HEK293 (cell line): ENCODE measurements at regions not wholly inside any gene's neighbourhood (a gene's known extent, or its start where the extent isn't known, plus 50 kb on each side); places are given as distances from the start of the nearest gene placed in this dataset.

Source experiments
- CTCF ChIA-PET: fragments of 350-600 bp; formaldehyde crosslinking; extraction: SDS; loops from one replicate; lab custom pipeline; 2021; ENCODE audit warnings: antibody characterized with exemption; lab: Yijun Ruan, JAX
- POLR2A ChIA-PET: fragments of 300-600 bp; formaldehyde crosslinking; extraction: SDS; loops from one replicate; lab custom pipeline; 2020; ENCODE audit warnings: antibody characterized with exemption, inconsistent platforms; lab: Yijun Ruan, JAX
- H3K27ac ChIP-seq: fragments of 200-500 bp; sonication (Bioruptor generic); 2 replicates; pipeline ENCODE4 v1.5.1; 2014; ENCODE audit warnings: low read depth, low read length, control low read depth, inconsistent platforms; ENCODE audit errors: extremely low read depth
- H3K36me3 ChIP-seq, 2 experiments: fragments of 200-500 bp in 1 of 2; sonication (Bioruptor generic) in 1 of 2; 1 replicate in 1 of 2; 2 replicates in 1 of 2; pipeline ENCODE4 v1.5.1; 2014 to 2017; ENCODE audit warnings: inconsistent platforms in 2 of 2, low read length in 2 of 2; ENCODE audit not compliant: control insufficient read depth in 2 of 2, insufficient read depth in 1 of 2
- H3K4me1 ChIP-seq: fragments of 200-500 bp; sonication (Bioruptor generic); 2 replicates; pipeline ENCODE4 v1.5.1; 2014; ENCODE audit warnings: mild to moderate bottlenecking, low read length, inconsistent platforms; ENCODE audit not compliant: control insufficient read depth, insufficient read depth
- H3K4me3 ChIP-seq: 2 replicates; pipeline ENCODE4 v1.5.1; 2011; ENCODE audit warnings: low read depth, mild to moderate bottlenecking, control low read depth, low read length, moderate library complexity
- H3K9me3 ChIP-seq: fragments of 200-500 bp; sonication (Bioruptor generic); 2 replicates; pipeline ENCODE4 v1.5.1; 2014; ENCODE audit warnings: low read depth, low read length, inconsistent platforms; ENCODE audit not compliant: control insufficient read depth, insufficient read depth
- GLIS2 ChIP-seq: fragments of 450-650 bp; formaldehyde crosslinking; IDR thresholded peaks from 2 replicates; pipeline ENCODE4 v1.5.1; 2016; ENCODE audit warnings: missing biosample characterization, missing genetic modification characterization
- KLF1 ChIP-seq: fragments of 450-650 bp; formaldehyde crosslinking; IDR thresholded peaks from 2 replicates; pipeline ENCODE4 v1.5.1; 2016; ENCODE audit warnings: missing biosample characterization, missing genetic modification characterization
- RBAK ChIP-seq: fragments of 450-650 bp; formaldehyde crosslinking; IDR thresholded peaks from 2 replicates; pipeline ENCODE4 v1.5.1; 2016; ENCODE audit warnings: missing biosample characterization, missing genetic modification characterization
- YY2 ChIP-seq: fragments of 450-650 bp; formaldehyde crosslinking; IDR thresholded peaks from 2 replicates; pipeline ENCODE4 v1.5.1; 2016; ENCODE audit warnings: missing biosample characterization, missing genetic modification characterization
- ZFP37 ChIP-seq: fragments of 450-650 bp; formaldehyde crosslinking; IDR thresholded peaks from 2 replicates; pipeline ENCODE4 v1.5.1; 2016; ENCODE audit warnings: missing biosample characterization, missing genetic modification characterization
- ZNF157 ChIP-seq: fragments of 450-650 bp; formaldehyde crosslinking; IDR thresholded peaks from 2 replicates; pipeline ENCODE4 v1.5.1; 2016; ENCODE audit warnings: missing biosample characterization, missing genetic modification characterization
- ZNF341 ChIP-seq: fragments of 450-650 bp; formaldehyde crosslinking; IDR thresholded peaks from 2 replicates; pipeline ENCODE4; 2016; ENCODE audit warnings: low read depth, missing biosample characterization, missing genetic modification characterization
- ZNF366 ChIP-seq: fragments of 450-650 bp; formaldehyde crosslinking; conservative IDR thresholded peaks from 2 replicates; pipeline ENCODE4 v1.5.1; 2016; ENCODE audit warnings: missing biosample characterization, missing genetic modification characterization
- ZNF391 ChIP-seq: fragments of 450-650 bp; formaldehyde crosslinking; IDR thresholded peaks from 2 replicates; pipeline ENCODE4 v1.5.1; 2016; ENCODE audit warnings: low read depth, missing biosample characterization, missing genetic modification characterization, borderline replicate concordance
- ZNF510 ChIP-seq: fragments of 450-650 bp; formaldehyde crosslinking; IDR thresholded peaks from 2 replicates; pipeline ENCODE4 v1.5.1; 2018; ENCODE audit warnings: mild to moderate bottlenecking, missing genetic modification characterization, missing biosample characterization; ENCODE audit not compliant: insufficient replicate concordance
- TF ChIP-seq, protein P1 (sequence below): fragments of 450-650 bp; formaldehyde crosslinking; IDR thresholded peaks from 2 replicates; pipeline ENCODE4 v1.5.1; 2016; ENCODE audit warnings: missing biosample characterization, missing genetic modification characterization
- TF ChIP-seq, protein P2 (sequence below): fragments of 450-650 bp; formaldehyde crosslinking; IDR thresholded peaks from 2 replicates; pipeline ENCODE4 v1.5.1; 2017; ENCODE audit warnings: missing biosample characterization, missing genetic modification characterization
- TF ChIP-seq, protein P3 (sequence below): fragments of 450-650 bp; formaldehyde crosslinking; IDR thresholded peaks from 2 replicates; pipeline ENCODE4 v1.5.1; 2016; ENCODE audit warnings: missing biosample characterization, missing genetic modification characterization, low read depth

DNA sequence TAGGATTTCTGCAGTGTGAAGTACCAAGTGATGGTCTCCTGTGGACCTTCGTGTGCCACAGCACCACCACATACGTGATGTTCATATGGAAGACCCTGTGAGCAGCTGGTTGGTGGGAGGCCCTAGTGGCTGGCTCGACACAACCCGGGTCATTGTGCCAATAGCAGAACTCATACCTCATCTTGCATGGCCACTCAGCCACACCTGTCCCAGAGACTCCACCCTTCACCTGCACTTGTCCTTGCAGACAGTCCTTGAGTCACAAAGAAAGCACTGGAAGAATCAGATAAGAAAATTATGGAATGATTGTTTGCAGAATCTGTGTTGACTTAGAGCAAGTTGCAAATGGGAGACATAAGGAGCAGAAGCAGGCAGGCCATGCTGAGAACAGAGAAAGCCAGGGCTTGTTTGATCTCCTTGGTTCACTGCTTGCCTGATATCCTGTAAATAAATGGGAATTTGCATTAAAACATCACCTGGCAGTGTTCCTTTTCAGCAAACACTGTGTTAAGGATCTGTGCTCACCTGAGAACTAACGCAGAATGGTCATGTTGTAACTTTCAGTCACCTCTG is 307.7 kb downstream of the SIPA1L2 start (continued):
- TF ChIP-seq ZNF391 (no peak), KLF1 (no peak), ZNF366 (tag by site-specific recombination) (no peak)

DNA sequence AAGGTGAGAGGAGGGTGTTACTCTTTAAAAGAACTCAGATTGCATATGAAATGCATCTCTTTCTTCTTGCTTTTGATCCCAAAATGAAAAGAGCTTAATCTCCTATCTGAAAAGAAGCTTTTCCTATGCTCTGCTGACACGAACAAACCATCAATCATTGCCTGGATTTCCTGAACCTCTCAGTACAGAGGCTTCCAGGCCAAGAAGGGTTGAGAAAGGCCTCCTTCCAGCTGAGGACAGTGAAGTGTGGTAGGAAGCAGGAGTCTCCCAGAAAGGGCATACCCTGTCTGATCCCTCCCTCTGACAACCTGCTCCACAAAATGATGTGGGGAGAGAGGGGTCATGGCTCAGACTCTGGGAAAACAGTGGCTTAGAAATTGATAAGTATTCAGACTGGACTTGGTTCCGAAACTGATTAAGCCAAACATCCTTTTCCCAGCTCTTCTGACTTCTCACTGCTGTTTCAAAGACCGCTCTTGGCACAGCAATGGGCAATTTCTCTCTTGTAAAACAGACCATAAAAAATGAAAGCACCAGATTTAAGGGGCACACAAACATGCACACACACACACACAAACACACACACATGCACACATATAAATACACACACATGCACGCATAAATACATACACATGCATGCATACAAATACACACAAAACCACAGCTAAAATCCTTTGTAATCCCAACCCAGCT is 310.3 kb downstream of the SIPA1L2 start:
- CTCF ChIA-PET: interaction anchor here (0.6 kb wide), 1 partner anchor 1206 kb away, joined by 3 read pairs; no protein-coding TSS in a partner anchor

DNA sequence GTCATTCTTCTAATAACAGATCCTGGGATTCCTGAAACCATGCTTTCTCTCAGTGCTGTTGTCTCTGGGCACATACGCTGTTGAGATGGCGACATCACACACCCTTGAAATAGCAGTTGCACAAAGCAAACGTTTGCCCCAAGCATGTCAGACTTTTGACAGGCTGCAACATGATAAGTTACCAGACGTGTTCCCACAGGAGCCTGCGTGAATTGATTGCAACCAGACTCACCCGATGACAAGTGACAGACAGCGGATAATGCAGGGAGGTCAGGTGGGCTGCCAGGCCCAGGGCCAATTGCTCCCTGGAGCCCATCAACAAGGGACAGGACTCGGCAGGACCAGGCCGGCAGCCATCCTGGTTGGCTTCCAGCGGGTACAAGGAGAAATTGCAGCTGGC is 310.9 kb downstream of the SIPA1L2 start:
- ChIA-PET POLR2A (no interaction called here), CTCF (no interaction called here)
- Histone ChIP-seq H3K4me1 (peaks cover 7% of the 10 kb centered on the region; the same call in 1 of the 2 replicates), H3K27ac (no peak overlapping the region), H3K36me3 (no peaks in the 10 kb centered on the region), H3K4me3 (no peak overlapping the region), H3K9me3 (no peaks in the 10 kb centered on the region)
- TF ChIP-seq ZFP37: no peak
- TF ChIP-seq, all 188 proteins: peak for 0

More for the DNA sequence above, 310.3 kb downstream of the SIPA1L2 start:
- no peaks in the 10 kb centered on the region for H3K9me3 ChIP-seq
- H3K27ac ChIP-seq: no peak overlapping the region
- no peaks in the 10 kb centered on the region for H3K36me3 ChIP-seq
- H3K4me1 ChIP-seq: peaks cover 7% of the 10 kb centered on the region; the same call in 1 of the 2 replicates
- no peak overlapping the region for H3K4me3 ChIP-seq
- TF ChIP-seq, protein P1, sequence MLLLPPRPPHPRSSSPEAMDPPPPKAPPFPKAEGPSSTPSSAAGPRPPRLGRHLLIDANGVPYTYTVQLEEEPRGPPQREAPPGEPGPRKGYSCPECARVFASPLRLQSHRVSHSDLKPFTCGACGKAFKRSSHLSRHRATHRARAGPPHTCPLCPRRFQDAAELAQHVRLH (tag by site-specific recombination): peak; percentile 29; the same call in 1 of the 2 replicates
- TF ChIP-seq ZNF341 (tag by site-specific recombination) (no peak), GLIS2 (tag by site-specific recombination) (no peak), ZNF157 (tag by site-specific recombination) (peak; percentile 36; the same call in 1 of the 2 replicates)
- TF ChIP-seq, protein P2, sequence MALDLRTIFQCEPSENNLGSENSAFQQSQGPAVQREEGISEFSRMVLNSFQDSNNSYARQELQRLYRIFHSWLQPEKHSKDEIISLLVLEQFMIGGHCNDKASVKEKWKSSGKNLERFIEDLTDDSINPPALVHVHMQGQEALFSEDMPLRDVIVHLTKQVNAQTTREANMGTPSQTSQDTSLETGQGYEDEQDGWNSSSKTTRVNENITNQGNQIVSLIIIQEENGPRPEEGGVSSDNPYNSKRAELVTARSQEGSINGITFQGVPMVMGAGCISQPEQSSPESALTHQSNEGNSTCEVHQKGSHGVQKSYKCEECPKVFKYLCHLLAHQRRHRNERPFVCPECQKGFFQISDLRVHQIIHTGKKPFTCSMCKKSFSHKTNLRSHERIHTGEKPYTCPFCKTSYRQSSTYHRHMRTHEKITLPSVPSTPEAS (tag by site-specific recombination): peak; percentile 87
- POLR2A ChIA-PET: no interaction called here

DNA sequence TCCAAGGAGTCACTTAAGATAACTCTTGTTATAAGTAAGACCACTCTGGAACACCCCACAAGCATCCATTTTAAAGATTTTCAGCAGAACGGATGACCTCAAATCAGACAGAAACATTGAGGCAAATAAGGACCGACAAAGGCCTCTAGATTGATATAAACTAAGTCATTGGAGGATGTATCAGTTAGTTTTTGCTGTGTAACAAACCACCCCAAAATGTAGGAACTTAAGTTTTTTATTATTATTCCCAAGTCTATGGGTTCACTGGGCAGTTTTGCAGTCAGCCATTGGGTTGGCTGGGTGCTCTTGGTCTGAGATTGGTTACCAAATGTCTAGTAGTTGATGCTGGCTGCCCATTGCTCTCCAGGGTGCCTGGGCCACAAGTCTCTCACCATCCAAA is 311.8 kb downstream of the SIPA1L2 start:
- Histone ChIP-seq H3K27ac (no peak overlapping the region), H3K36me3 (no peaks in the 10 kb centered on the region), H3K4me3 (no peak overlapping the region), H3K4me1 (peaks cover 7% of the 10 kb centered on the region; the same call in 1 of the 2 replicates), H3K9me3 (no peaks in the 10 kb centered on the region)
- CTCF ChIA-PET: no interaction called here
- POLR2A ChIA-PET: no interaction called here
- TF ChIP-seq RBAK (tag by site-specific recombination) (peak; percentile 92), YY2 (tag by site-specific recombination) (no peak), GLIS2 (tag by site-specific recombination) (no peak), ZNF510 (tag by site-specific recombination) (no peak)
- TF ChIP-seq, protein P3, sequence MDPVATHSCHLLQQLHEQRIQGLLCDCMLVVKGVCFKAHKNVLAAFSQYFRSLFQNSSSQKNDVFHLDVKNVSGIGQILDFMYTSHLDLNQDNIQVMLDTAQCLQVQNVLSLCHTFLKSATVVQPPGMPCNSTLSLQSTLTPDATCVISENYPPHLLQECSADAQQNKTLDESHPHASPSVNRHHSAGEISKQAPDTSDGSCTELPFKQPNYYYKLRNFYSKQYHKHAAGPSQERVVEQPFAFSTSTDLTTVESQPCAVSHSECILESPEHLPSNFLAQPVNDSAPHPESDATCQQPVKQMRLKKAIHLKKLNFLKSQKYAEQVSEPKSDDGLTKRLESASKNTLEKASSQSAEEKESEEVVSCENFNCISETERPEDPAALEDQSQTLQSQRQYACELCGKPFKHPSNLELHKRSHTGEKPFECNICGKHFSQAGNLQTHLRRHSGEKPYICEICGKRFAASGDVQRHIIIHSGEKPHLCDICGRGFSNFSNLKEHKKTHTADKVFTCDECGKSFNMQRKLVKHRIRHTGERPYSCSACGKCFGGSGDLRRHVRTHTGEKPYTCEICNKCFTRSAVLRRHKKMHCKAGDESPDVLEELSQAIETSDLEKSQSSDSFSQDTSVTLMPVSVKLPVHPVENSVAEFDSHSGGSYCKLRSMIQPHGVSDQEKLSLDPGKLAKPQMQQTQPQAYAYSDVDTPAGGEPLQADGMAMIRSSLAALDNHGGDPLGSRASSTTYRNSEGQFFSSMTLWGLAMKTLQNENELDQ (tag by site-specific recombination): no peak
- TF ChIP-seq, all 188 proteins: peak for 1
